BE2C (cell line): ENCODE measurements at regions not wholly inside any gene's neighbourhood (a gene's known extent, or its start where the extent isn't known, plus 50 kb on each side); places are given as distances from the start of the nearest gene placed in this dataset.

Experiments used
- DNase-seq: peaks from one replicate; pipeline ENCODE4 v3.0.0-alpha.2; 2020
- H3K27me3 ChIP-seq: fragments of 250-450 bp; sonication (Bioruptor Pico); 2 replicates; pipeline ENCODE4 v1.5.1; 2020; ENCODE audit warnings: mild to moderate bottlenecking
- H3K36me3 ChIP-seq: fragments of 250-450 bp; sonication (Bioruptor Pico); 2 replicates; pipeline ENCODE4 v1.5.1; 2020; ENCODE audit warnings: mild to moderate bottlenecking
- H3K4me1 ChIP-seq: fragments of 250-450 bp; sonication (Bioruptor Pico); 2 replicates; pipeline ENCODE4 v1.5.1; 2020
- H3K4me3 ChIP-seq: 2 replicates; pipeline ENCODE4 v1.5.1; 2011; ENCODE audit warnings: low read depth, low read length
- H3K9me3 ChIP-seq: fragments of 250-450 bp; sonication (Bioruptor Pico); 2 replicates; pipeline ENCODE4 v1.5.1; 2020
- CTCF ChIP-seq: IDR thresholded peaks from 2 replicates; pipeline ENCODE4 v1.5.1; 2012; ENCODE audit warnings: mild to moderate bottlenecking, low read depth, low read length

GRCh38 chr6:167392631-167393316 lies 67.9 kb downstream of the TTLL2 start:
- H3K9me3 ChIP-seq: no peaks in the 10 kb centered on the region
- H3K27me3 ChIP-seq: no peaks in the 10 kb centered on the region
- H3K4me3 ChIP-seq: no peak overlapping the region
- TF ChIP-seq CTCF: no peak
- no peaks in the 10 kb centered on the region for H3K4me1 ChIP-seq
- no peaks in the 10 kb centered on the region for H3K36me3 ChIP-seq
- no peak for DNase-seq

GRCh38 chr6:167393731-167394130 lies 68.8 kb downstream of the TTLL2 start:
- H3K4me3 ChIP-seq: no peak overlapping the region
- no peak for DNase-seq
- no peaks in the 10 kb centered on the region for H3K36me3 ChIP-seq
- H3K9me3 ChIP-seq: no peaks in the 10 kb centered on the region
- no peaks in the 10 kb centered on the region for H3K4me1 ChIP-seq
- no peaks in the 10 kb centered on the region for H3K27me3 ChIP-seq
- TF ChIP-seq CTCF: no peak

- TF ChIP-seq CTCF: no peak
- H3K36me3 ChIP-seq: no peaks in the 10 kb centered on the region
- H3K4me1 ChIP-seq: no peaks in the 10 kb centered on the region
- H3K27me3 ChIP-seq: no peaks in the 10 kb centered on the region
- no peak for DNase-seq
- no peaks in the 10 kb centered on the region for H3K9me3 ChIP-seq
- no peak overlapping the region for H3K4me3 ChIP-seq
These were observed 69.5 kb downstream of the TTLL2 start for GRCh38 chr6:167394339-167394738.

- H3K9me3 ChIP-seq: no peaks in the 10 kb centered on the region
- no peak for DNase-seq
- TF ChIP-seq CTCF: no peak
- H3K4me1 ChIP-seq: no peaks in the 10 kb centered on the region
- H3K4me3 ChIP-seq: no peak overlapping the region
- H3K36me3 ChIP-seq: no peaks in the 10 kb centered on the region
- H3K27me3 ChIP-seq: no peaks in the 10 kb centered on the region
These were observed 69.9 kb downstream of the TTLL2 start for GRCh38 chr6:167394820-167395219.

GRCh38 chr6:167396068-167396658 lies 71.3 kb downstream of the TTLL2 start:
- DNase-seq: no peak
- H3K27me3 ChIP-seq: peaks cover under 1% of the 10 kb centered on the region; the same call in 1 of the 2 replicates

More at GRCh38 chr6:167396068-167396658, 71.3 kb downstream of the TTLL2 start:
- H3K4me1 ChIP-seq: no peaks in the 10 kb centered on the region
- H3K4me3 ChIP-seq: no peak overlapping the region
- no peaks in the 10 kb centered on the region for H3K9me3 ChIP-seq
- no peaks in the 10 kb centered on the region for H3K36me3 ChIP-seq
- TF ChIP-seq CTCF: no peak
